IPS-15b (cell line): ENCODE measurements at regions not wholly inside any gene's neighbourhood (a gene's known extent, or its start where the extent isn't known, plus 50 kb on each side); places are given as distances from the start of the nearest gene placed in this dataset.
"Not testable (repeated sequence)": the region's sequence is repeated elsewhere in the genome, so short reads cannot be mapped to it uniquely, and the experiment has no call there.

Source experiments
- H3K27me3 ChIP-seq: one replicate; pipeline ENCODE4 v1.6.1; 2013; ENCODE audit warnings: low read length; ENCODE audit not compliant: control insufficient read depth, insufficient read depth
- H3K36me3 ChIP-seq: one replicate; pipeline ENCODE4 v1.6.1; 2013; ENCODE audit warnings: low read length; ENCODE audit not compliant: control insufficient read depth, insufficient read depth
- H3K4me1 ChIP-seq: one replicate; pipeline ENCODE4 v1.6.1; 2013; ENCODE audit warnings: mild to moderate bottlenecking, low read length; ENCODE audit not compliant: control insufficient read depth, insufficient read depth
- H3K4me3 ChIP-seq: one replicate; pipeline ENCODE4 v1.5.1; 2013; ENCODE audit warnings: low read depth, low read length
- H3K9ac ChIP-seq: one replicate; pipeline ENCODE4 v1.6.1; 2013; ENCODE audit warnings: low read depth, mild to moderate bottlenecking, low read length
- H3K9me3 ChIP-seq: one replicate; pipeline ENCODE4 v1.6.1; 2013; ENCODE audit warnings: mild to moderate bottlenecking, low read length; ENCODE audit not compliant: control insufficient read depth, insufficient read depth

GRCh38 chr22:11561744-11562143 is 3966.2 kb upstream of the OR11H1 start:
- not testable (repeated sequence) for H3K27me3 ChIP-seq

GRCh38 chr22:11568837-11569563 is 3959.0 kb upstream of the OR11H1 start:
- H3K4me3 ChIP-seq, H3K4me1 ChIP-seq, H3K9ac ChIP-seq, H3K36me3 ChIP-seq, H3K27me3 ChIP-seq: not testable (repeated sequence)
- H3K9me3 ChIP-seq, result peaks cover 25% of the 10 kb centered on the region

More at GRCh38 chr22:11561744-11562143, 3966.2 kb upstream of the OR11H1 start:
- not testable (repeated sequence) for H3K9me3 ChIP-seq, H3K4me3 ChIP-seq, H3K36me3 ChIP-seq, H3K9ac ChIP-seq, H3K4me1 ChIP-seq

DNA sequence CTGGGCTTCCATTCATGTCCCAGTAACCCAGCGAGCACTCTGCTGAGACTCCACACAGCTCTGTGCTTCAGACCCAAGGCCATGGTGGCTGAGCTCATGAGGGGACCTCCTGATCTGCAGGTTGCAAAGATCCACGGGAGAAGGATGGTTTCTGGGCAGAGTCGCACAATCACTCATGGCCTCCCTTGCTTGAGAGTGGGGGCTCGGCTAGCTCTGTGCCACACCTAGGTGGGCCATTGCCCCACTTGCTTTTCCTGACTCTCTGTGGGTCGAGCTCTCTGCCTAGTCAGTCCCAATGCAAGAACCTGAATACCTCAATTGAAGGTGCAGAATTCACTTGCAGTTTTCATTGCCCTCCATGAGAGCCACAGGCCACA is 3958.4 kb upstream of the OR11H1 start:
- H3K4me3 ChIP-seq, H3K4me1 ChIP-seq, H3K9ac ChIP-seq, H3K36me3 ChIP-seq, H3K27me3 ChIP-seq: not testable (repeated sequence)
- H3K9me3 ChIP-seq, result peaks cover 29% of the 10 kb centered on the region

- H3K4me1 ChIP-seq, H3K36me3 ChIP-seq, H3K4me3 ChIP-seq, H3K9ac ChIP-seq, H3K27me3 ChIP-seq: not testable (repeated sequence)
- peaks cover 40% of the 10 kb centered on the region for H3K9me3 ChIP-seq
Measured at GRCh38 chr22:11573154-11573553, 3954.8 kb upstream of the OR11H1 start.

DNA sequence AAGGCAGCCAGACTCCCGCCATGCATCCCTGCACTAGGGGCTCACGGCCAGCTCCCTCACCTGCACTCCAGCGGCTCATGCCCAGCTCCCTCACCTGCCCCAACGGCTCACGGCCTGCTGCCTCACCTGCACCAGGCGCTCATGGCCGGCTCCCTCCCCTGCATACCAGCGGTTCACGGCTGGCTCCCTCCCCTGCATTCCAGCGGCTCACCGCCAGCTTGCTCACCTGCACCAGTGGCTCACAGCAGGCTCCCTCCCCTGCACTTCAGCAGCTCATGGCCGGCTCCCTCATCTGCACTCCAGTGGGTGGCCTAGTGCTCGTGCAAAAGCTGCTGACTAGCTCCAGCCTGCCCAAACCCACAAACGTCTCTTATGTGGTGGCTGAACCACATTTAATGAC is 3953.8 kb upstream of the OR11H1 start:
- not testable (repeated sequence) for H3K9ac ChIP-seq, H3K4me3 ChIP-seq, H3K4me1 ChIP-seq, H3K36me3 ChIP-seq, H3K27me3 ChIP-seq
- peaks cover 40% of the 10 kb centered on the region for H3K9me3 ChIP-seq

- peaks cover 39% of the 10 kb centered on the region for H3K9me3 ChIP-seq
- H3K9ac ChIP-seq, H3K4me3 ChIP-seq, H3K4me1 ChIP-seq, H3K36me3 ChIP-seq, H3K27me3 ChIP-seq: not testable (repeated sequence)
Measured at GRCh38 chr22:11574659-11575058, 3953.3 kb upstream of the OR11H1 start.

GRCh38 chr22:11576740-11577139 is 3951.3 kb upstream of the OR11H1 start:
- not testable (repeated sequence) for H3K4me3 ChIP-seq, H3K27me3 ChIP-seq, H3K9ac ChIP-seq, H3K36me3 ChIP-seq, H3K4me1 ChIP-seq
- H3K9me3 ChIP-seq, result peaks cover 37% of the 10 kb centered on the region

DNA sequence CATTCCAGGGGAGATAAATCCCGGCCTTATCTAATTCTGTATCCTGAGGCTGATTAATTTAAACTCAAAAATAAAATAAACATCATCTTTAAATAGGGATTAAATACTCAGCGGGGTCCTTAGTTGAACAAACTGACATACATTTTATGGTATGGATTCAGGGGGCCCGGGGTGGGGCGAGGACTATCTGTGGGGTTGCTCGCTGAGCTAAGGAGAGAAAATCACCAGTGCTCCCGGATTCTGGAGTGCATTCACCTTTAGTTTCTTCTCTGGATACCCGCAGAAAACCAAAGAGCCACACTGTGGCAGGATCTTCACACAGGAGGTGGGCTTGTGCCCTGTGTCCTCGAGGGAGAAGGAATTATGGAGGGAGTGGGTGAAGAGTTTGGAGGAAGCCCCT is 3949.9 kb upstream of the OR11H1 start:
- not testable (repeated sequence) for H3K27me3 ChIP-seq, H3K4me3 ChIP-seq, H3K4me1 ChIP-seq, H3K9ac ChIP-seq, H3K36me3 ChIP-seq
- H3K9me3 ChIP-seq, result peaks cover 35% of the 10 kb centered on the region

GRCh38 chr22:11578551-11578950 is 3949.4 kb upstream of the OR11H1 start:
- peaks cover 37% of the 10 kb centered on the region for H3K9me3 ChIP-seq
- not testable (repeated sequence) for H3K27me3 ChIP-seq, H3K4me1 ChIP-seq, H3K36me3 ChIP-seq, H3K9ac ChIP-seq, H3K4me3 ChIP-seq

GRCh38 chr22:11582048-11582447 is 3945.9 kb upstream of the OR11H1 start:
- H3K9me3 ChIP-seq, result peaks cover 32% of the 10 kb centered on the region
- not testable (repeated sequence) for H3K4me3 ChIP-seq, H3K9ac ChIP-seq, H3K27me3 ChIP-seq, H3K36me3 ChIP-seq, H3K4me1 ChIP-seq

DNA sequence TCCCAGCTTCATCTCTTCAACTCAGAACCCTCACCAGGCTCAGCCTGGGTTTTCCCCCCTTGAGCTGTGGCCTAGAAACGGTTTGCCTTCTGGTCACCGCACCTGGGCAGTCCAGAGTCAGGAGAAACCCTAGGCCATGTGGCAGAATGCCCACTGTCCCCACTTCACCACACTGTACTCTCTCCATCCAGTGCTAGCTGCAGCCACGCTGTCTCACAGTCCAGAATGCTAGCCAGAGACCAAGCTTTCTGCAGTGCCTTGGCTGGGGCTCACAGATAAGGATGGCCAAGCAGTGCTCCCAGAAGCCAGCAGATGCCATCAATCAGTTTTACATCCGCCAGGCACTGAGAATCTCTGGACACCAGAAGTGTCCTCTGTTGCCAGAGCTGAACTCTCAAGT is 3943.8 kb upstream of the OR11H1 start:
- peaks cover 18% of the 10 kb centered on the region for H3K9me3 ChIP-seq
- H3K4me1 ChIP-seq, H3K36me3 ChIP-seq, H3K27me3 ChIP-seq, H3K9ac ChIP-seq, H3K4me3 ChIP-seq: not testable (repeated sequence)

- not testable (repeated sequence) for H3K27me3 ChIP-seq, H3K4me1 ChIP-seq, H3K9ac ChIP-seq, H3K36me3 ChIP-seq, H3K4me3 ChIP-seq
- H3K9me3 ChIP-seq, result peaks cover 14% of the 10 kb centered on the region
Measured at GRCh38 chr22:11594552-11594951, 3933.4 kb upstream of the OR11H1 start.
